HCT116 (cell line): ENCODE measurements at regions not wholly inside any gene's neighbourhood (a gene's known extent, or its start where the extent isn't known, plus 50 kb on each side); places are given as distances from the start of the nearest gene placed in this dataset.

Experiments
- ATAC-seq: fragments of 200-7000 bp; cut with Tn5 transposase; 2 replicates; pipeline ENCODE4 v1.9.1; 2020; ENCODE audit warnings: mild to moderate bottlenecking, moderate library complexity
- BruUV-seq: library from RNA; stranded (reverse); fragments of 400-500 nt; replicated peaks from 2 replicates; lab custom pipeline; 2021; lab: Mats Ljungman, UMichigan
- CTCF ChIA-PET: fragments of 300-600 bp; sonication (Branson Sonifier 250); formaldehyde crosslinking; loops from one replicate; lab custom pipeline; 2021; ENCODE audit warnings: antibody characterized with exemption; lab: Charles Lee
- POLR2A ChIA-PET: fragments of 300-600, 350-600 bp; sonication (Branson Sonifier 250); formaldehyde crosslinking; loops from one replicate; lab custom pipeline; 2021; ENCODE audit warnings: antibody characterized with exemption; lab: Charles Lee
- RAD21 ChIA-PET, 2 experiments: fragments of 300-600 bp; sonication (Branson Sonifier 250); formaldehyde crosslinking; loops; one replicate each; lab custom pipeline; 2023; ENCODE audit warnings: low total read pairs in 2 of 2; ENCODE audit not compliant: uncharacterized antibody in 2 of 2, unreplicated experiment in 2 of 2, low non-redundant PET in 1 of 2; lab: Charles Lee
- DNase-seq: peaks from one replicate; pipeline ENCODE4 v3.0.0-alpha.2; 2010; ENCODE audit warnings: low read depth, low spot score
- H2AFZ ChIP-seq: fragments of 200-600 bp; shearing (Covaris generic), sonication (generic); 2 replicates; pipeline ENCODE4 v1.6.1; 2017; ENCODE audit warnings: low read depth, mixed run types, mixed read lengths, antibody characterized with exemption, low read length; ENCODE audit not compliant: poor library complexity, severe bottlenecking
- H3K27ac ChIP-seq: 2 replicates; pipeline ENCODE4 v1.5.1; 2012; ENCODE audit warnings: low read depth, low read length
- H3K27me3 ChIP-seq: fragments of 200-600 bp; sonication (generic); 2 replicates; pipeline ENCODE4 v1.6.1; 2016; ENCODE audit warnings: mixed run types, low read length, mixed read lengths; ENCODE audit not compliant: insufficient read depth
- H3K36me3 ChIP-seq, 2 experiments: fragments of 200-500 bp in 1 of 2; fragments of 200-600 bp in 1 of 2; sonication (Bioruptor generic) in 1 of 2; sonication (generic) in 1 of 2; 2 replicates each; pipeline versions ENCODE4 v1.5.1 to v1.6.1; 2014 to 2016; ENCODE audit warnings: low read length in 2 of 2, inconsistent platforms in 1 of 2, mixed read lengths in 1 of 2, mixed run types in 1 of 2; ENCODE audit not compliant: insufficient read depth in 2 of 2, control insufficient read depth in 1 of 2
- H3K4me1 ChIP-seq, 2 experiments: fragments of 200-600 bp in 1 of 2; sonication (generic) in 1 of 2; 2 replicates each; pipeline versions ENCODE4 v1.5.1 to v1.6.1; 2012 to 2017; ENCODE audit warnings: low read length in 2 of 2, inconsistent platforms in 1 of 2, mild to moderate bottlenecking in 1 of 2, mixed read lengths in 1 of 2, mixed run types in 1 of 2, moderate library complexity in 1 of 2; ENCODE audit not compliant: insufficient read depth in 2 of 2, control insufficient read depth in 1 of 2
- H3K4me2 ChIP-seq: fragments of 200-600 bp; sonication (generic); 2 replicates; pipeline ENCODE4 v1.6.1; 2017; ENCODE audit warnings: mixed run types, low read length, mixed read lengths
- H3K4me3 ChIP-seq, 2 experiments: fragments of 200-600 bp in 1 of 2; sonication (generic) in 1 of 2; replicated peaks in 1 of 2; 2 replicates each; pipeline ENCODE4 v1.5.1; 2011 to 2016; ENCODE audit warnings: low read length in 2 of 2, control low read depth in 1 of 2, low read depth in 1 of 2, mild to moderate bottlenecking in 1 of 2, mixed read lengths in 1 of 2, mixed run types in 1 of 2
- H3K79me2 ChIP-seq: fragments of 200-600 bp; sonication (generic); 2 replicates; pipeline ENCODE4 v1.6.1; 2017; ENCODE audit warnings: mild to moderate bottlenecking, mixed run types, low read length, moderate library complexity, mixed read lengths; ENCODE audit not compliant: insufficient read depth
- H3K9ac ChIP-seq: fragments of 200-600 bp; sonication (generic); 2 replicates; pipeline ENCODE4 v1.6.1; 2016; ENCODE audit warnings: low read length, mixed read lengths
- H3K9me2 ChIP-seq: fragments of 200-600 bp; sonication (generic), shearing (Covaris generic); 2 replicates; pipeline ENCODE4 v1.6.1; 2017; ENCODE audit warnings: mixed run types, mild to moderate bottlenecking, moderate library complexity; ENCODE audit not compliant: insufficient read depth
- H3K9me3 ChIP-seq, 2 experiments: fragments of 200-500 bp in 1 of 2; fragments of 200-600 bp in 1 of 2; sonication (Bioruptor generic) in 1 of 2; sonication (generic) in 1 of 2; 2 replicates each; pipeline ENCODE4 v1.6.1; 2014 to 2017; ENCODE audit warnings: low read length in 2 of 2, mixed read lengths in 2 of 2, inconsistent platforms in 1 of 2, low read depth in 1 of 2, mild to moderate bottlenecking in 1 of 2, mixed run types in 1 of 2, moderate library complexity in 1 of 2; ENCODE audit not compliant: control insufficient read depth in 1 of 2, insufficient read depth in 1 of 2
- H4K20me1 ChIP-seq: fragments of 200-600 bp; sonication (generic), shearing (Covaris generic); 2 replicates; pipeline ENCODE4 v1.6.1; 2017; ENCODE audit warnings: mixed run types, mild to moderate bottlenecking, moderate library complexity; ENCODE audit not compliant: insufficient read depth
- CTCF ChIP-seq, 3 experiments: fragments of 200-600 bp in 1 of 3; sonication (generic) in 1 of 3; IDR thresholded peaks in 2 of 3; conservative IDR thresholded peaks in 1 of 3; 2 replicates each; pipeline ENCODE4 v1.5.1; 2012 to 2017; ENCODE audit warnings: low read depth in 2 of 3, low read length in 2 of 3, antibody characterized with exemption in 1 of 3, borderline replicate concordance in 1 of 3, control low read depth in 1 of 3, mild to moderate bottlenecking in 1 of 3, mixed read lengths in 1 of 3, mixed run types in 1 of 3, moderate library complexity in 1 of 3; ENCODE audit not compliant: insufficient read depth in 1 of 3
- ELF1 ChIP-seq: IDR thresholded peaks from 2 replicates; pipeline ENCODE4 v1.6.1; 2012; ENCODE audit warnings: low read depth, borderline replicate concordance
- JUND ChIP-seq: IDR thresholded peaks from 2 replicates; pipeline ENCODE4 v1.6.1; 2012
- MAX ChIP-seq: IDR thresholded peaks from 2 replicates; pipeline ENCODE4 v1.6.1; 2012
- POLR2AphosphoS5 ChIP-seq: IDR thresholded peaks from 2 replicates; pipeline ENCODE4 v1.6.1; 2011; ENCODE audit warnings: mild to moderate bottlenecking, low read depth, low read length, moderate library complexity
- REST ChIP-seq: IDR thresholded peaks from 2 replicates; pipeline ENCODE4 v1.6.1; 2012; ENCODE audit warnings: low read depth
- SIN3A ChIP-seq: IDR thresholded peaks from 2 replicates; pipeline ENCODE4 v1.6.1; 2012; ENCODE audit warnings: low read depth
- SRF ChIP-seq: IDR thresholded peaks from 2 replicates; pipeline ENCODE4 v1.6.1; 2012; ENCODE audit warnings: low read depth
- YY1 ChIP-seq: IDR thresholded peaks from 2 replicates; pipeline ENCODE4 v1.6.1; 2011; ENCODE audit warnings: low read length, low read depth, moderate library complexity, mild to moderate bottlenecking; ENCODE audit not compliant: insufficient replicate concordance; ENCODE audit errors: extremely low read depth
- intact Hi-C: fragments of 100-400 bp; cut with micrococcal nuclease; formaldehyde crosslinking; loops from 2 replicates; pipeline ENCODE4 v1.10.0; 2022

- Histone ChIP-seq H2AFZ (no peak overlapping the region), H3K9me3 (no peaks in the 10 kb centered on the region), H3K4me1 (no peaks in the 10 kb centered on the region), H3K4me2 (no peak overlapping the region), H3K27me3 (peaks cover 15% of the 10 kb centered on the region; the same call in 1 of the 2 replicates), H3K9me2 (no peaks in the 10 kb centered on the region; the same call in 1 of the 2 replicates), H4K20me1 (no peaks in the 10 kb centered on the region), H3K4me3 (no peak overlapping the region), H3K27ac (no peak overlapping the region), H3K79me2 (no peaks in the 10 kb centered on the region), H3K36me3 (no peaks in the 10 kb centered on the region), H3K9ac (no peak overlapping the region)
- TF ChIP-seq REST, result peak; percentile 48
- no peak for TF ChIP-seq ELF1
- ChIA-PET CTCF (no interaction called here), RAD21 (no interaction called here), POLR2A (no interaction called here)
- BruUV-seq, result no TSS peak
- ATAC-seq (no peak), DNase-seq (no peak)
- intact Hi-C loops, result no loop called here
Measured at GRCh38 chr10:111231779-111232178, 154.9 kb downstream of the ADRA2A start.

GRCh38 chr10:111233439-111233838 is 156.6 kb downstream of the ADRA2A start:
- H4K20me1 ChIP-seq, result no peaks in the 10 kb centered on the region
- no peak overlapping the region for H2AFZ ChIP-seq
- RAD21 ChIA-PET, result no interaction called here
- ATAC-seq (no peak), DNase-seq (no peak)
- intact Hi-C loops, result no loop called here
- H3K9me2 ChIP-seq, result no peaks in the 10 kb centered on the region; the same call in 1 of the 2 replicates
- BruUV-seq, result no TSS peak
- H3K4me1 ChIP-seq, result no peaks in the 10 kb centered on the region
- no peaks in the 10 kb centered on the region for H3K79me2 ChIP-seq
- POLR2A ChIA-PET, result no interaction called here
- no peak overlapping the region for H3K4me3 ChIP-seq
- no peaks in the 10 kb centered on the region for H3K36me3 ChIP-seq
- H3K9me3 ChIP-seq, result no peaks in the 10 kb centered on the region
- no peak overlapping the region for H3K27ac ChIP-seq
- peak; percentile 54 for TF ChIP-seq REST
- TF ChIP-seq SIN3A, result no peak
- no peak for TF ChIP-seq POLR2AphosphoS5
- TF ChIP-seq YY1, result no peak
- TF ChIP-seq MAX, result no peak
- no peak for TF ChIP-seq JUND
- TF ChIP-seq CTCF (IDR thresholded peaks at IDR 0.05 in 2 of 3, conservative IDR thresholded peaks at IDR 0.05 in 1 of 3; ENCODE audit: borderline replicate concordance in 1 of 3, insufficient read depth in 1 of 3, low read depth in 2 of 3, low read length in 2 of 3), result no peak
- TF ChIP-seq SRF, result no peak
- CTCF ChIA-PET, result no interaction called here
- H3K4me2 ChIP-seq, result no peak overlapping the region
- H3K27me3 ChIP-seq, result peaks cover 15% of the 10 kb centered on the region; the same call in 1 of the 2 replicates
- H3K9ac ChIP-seq, result no peak overlapping the region
